GM21723 (cell line): ENCODE measurements at regions not wholly inside any gene's neighbourhood (a gene's known extent, or its start where the extent isn't known, plus 50 kb on each side); places are given as distances from the start of the nearest gene placed in this dataset.

Source experiments
- ATAC-seq: cut with Tn5 transposase; IDR thresholded peaks from one replicate; pipeline ENCODE4 v1.9.1; 2021; ENCODE audit warnings: mild to moderate bottlenecking, moderate library complexity; ENCODE audit not compliant: unreplicated experiment

GRCh38 chr2:193348055-193348454 lies 1153.3 kb upstream of the TMEFF2 start:
- no peak for ATAC-seq

DNA sequence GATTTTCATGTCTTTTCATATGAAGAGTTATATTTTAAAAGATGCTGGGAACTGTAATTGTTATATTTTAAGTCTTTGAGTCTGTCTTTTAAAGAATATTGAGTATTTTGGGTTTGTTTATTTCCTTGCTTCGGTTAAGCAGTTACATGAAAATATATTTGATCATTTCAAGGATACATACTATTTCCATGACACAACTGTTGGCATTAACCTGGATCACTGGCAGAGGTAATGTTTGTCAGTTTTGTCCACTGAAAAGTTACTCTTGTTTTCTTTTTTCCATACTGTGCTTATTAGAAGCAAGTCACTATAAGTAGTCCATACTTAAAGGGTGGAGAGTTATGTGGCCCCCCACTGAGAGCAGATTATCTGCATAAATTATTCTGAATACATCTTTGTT lies 1142.0 kb upstream of the TMEFF2 start:
- ATAC-seq, result no peak

DNA sequence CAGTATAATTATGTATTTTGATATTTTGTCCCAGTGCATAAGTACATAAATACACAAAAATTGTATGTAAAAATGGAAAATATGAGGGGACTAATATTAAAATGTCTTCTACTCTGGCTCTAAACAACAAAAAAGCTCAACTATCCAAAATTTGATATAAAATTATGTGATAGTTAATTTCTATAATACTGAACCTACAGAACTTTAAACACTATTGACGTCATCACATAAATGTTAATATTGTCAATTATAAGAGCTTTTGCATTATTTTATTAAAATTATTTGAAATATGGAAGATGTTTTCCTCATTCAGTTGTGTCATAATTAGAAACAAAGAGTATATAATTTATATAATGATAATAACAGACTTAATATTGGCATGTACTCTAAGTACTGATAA lies 1139.7 kb upstream of the TMEFF2 start:
- no peak for ATAC-seq

GRCh38 chr2:193333539-193333938 lies 1138.8 kb upstream of the TMEFF2 start:
- ATAC-seq, result no peak

- ATAC-seq, result no peak
Observed at GRCh38 chr2:193332941-193333340, 1138.2 kb upstream of the TMEFF2 start.

DNA sequence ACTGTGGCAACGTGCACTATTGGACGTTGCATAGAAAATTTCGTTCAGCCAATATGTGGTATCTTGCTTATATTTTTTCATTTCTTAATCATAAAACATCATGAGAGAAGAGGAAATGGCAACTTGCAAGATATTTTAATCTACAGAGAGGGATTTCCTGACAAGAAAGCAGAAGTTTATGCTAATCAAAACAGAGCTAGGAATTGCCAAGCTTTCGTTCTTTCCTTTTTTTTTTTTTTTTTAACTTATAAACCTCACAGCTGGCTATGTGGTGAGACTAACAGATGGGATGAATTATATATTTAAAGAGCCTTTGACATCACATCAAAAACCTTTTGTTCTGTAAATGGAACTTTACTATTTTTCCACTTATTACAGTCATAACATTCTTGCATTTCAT lies 1136.9 kb upstream of the TMEFF2 start:
- no peak for ATAC-seq

- no peak for ATAC-seq
Observed at GRCh38 chr2:193326296-193326695, 1131.6 kb upstream of the TMEFF2 start.

- no peak for ATAC-seq
Observed at GRCh38 chr2:193315428-193316091, 1120.8 kb upstream of the TMEFF2 start.

DNA sequence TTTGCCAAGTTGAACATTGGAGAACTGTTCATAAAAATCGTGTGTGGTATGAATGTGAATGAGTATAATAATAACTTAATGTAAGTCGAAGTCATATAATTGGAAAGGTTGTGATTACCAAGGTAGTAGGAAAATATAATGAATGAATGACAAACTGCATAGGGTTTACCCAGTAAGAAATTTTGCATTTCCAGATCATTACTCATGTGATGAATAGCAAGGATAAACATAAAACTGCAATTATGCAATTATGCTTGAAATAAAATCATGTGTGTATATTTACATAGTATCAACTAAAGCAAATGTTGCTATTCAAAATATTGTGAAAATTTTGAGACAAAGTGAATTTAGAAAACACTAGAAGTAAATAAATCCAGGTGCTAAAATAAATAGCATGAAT lies 1108.7 kb upstream of the TMEFF2 start:
- no peak for ATAC-seq

DNA sequence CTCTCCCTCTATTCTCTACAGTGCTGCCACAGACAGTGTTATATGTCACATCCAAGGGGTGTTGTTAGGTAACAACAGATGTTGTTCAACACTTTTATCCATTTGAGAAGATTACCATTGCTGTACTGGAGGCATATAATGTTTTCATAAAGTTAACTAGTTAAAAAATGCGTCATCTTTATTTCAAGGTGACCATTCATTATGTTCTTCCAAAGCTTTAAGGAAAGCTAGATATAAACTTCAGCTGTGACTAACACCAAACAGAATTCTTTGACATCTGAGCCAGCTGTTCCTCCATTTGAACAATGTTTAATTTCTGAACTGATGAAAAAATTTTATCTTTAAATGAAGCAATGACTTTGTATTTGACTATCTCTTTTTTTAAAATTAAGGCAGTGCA lies 1099.6 kb upstream of the TMEFF2 start:
- no peak for ATAC-seq

- ATAC-seq, result no peak
Observed at GRCh38 chr2:193279361-193279760, 1084.6 kb upstream of the TMEFF2 start.

DNA sequence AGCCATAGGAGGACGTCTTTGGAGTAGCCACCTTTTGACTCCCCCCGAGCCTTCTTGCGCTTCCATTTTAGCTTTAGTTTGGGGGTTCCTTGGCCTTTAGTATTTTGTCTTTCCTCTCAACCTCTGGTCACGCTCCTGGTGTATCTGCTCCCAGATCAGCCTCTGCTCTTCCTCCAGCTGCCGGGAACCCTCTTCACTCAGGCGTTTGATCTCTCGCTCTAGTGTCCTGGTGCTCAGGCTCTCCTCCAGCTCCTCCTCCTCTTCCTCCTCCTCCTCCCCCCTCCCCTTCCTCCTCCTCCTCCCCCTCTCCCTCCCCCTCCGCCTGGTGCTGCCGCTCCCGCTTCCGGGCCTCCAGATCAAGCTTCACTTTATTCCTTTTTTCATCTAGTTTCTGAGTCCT lies 1082.3 kb upstream of the TMEFF2 start:
- no peak for ATAC-seq

- no peak for ATAC-seq
Observed at GRCh38 chr2:193276560-193276959, 1081.8 kb upstream of the TMEFF2 start.

GRCh38 chr2:193276069-193276468 lies 1081.3 kb upstream of the TMEFF2 start:
- ATAC-seq, result no peak

DNA sequence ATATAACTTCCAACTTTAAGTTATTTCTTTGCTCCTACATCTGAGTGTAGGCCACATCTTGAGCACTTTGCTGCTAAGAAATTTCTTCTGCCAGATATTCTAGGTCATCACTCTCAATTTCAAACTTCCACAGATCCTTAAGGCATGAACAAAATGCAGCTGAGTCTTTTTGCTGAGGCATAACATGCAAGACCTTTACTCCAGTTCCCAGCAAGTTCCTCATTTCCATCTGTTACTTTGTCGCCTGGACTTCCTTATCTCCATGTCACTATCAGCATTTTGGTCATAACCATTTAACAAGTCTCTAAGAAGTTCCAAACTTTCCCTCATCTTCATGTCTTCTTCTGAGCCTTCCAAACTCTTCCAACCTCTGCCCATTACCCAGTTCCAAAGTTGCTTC lies 1077.3 kb upstream of the TMEFF2 start:
- ATAC-seq, result no peak

- ATAC-seq, result no peak
Observed at GRCh38 chr2:193270816-193271215, 1076.1 kb upstream of the TMEFF2 start.

GRCh38 chr2:193267496-193268002 lies 1072.8 kb upstream of the TMEFF2 start:
- ATAC-seq, result no peak

- no peak for ATAC-seq
Observed at GRCh38 chr2:193253014-193253530, 1058.3 kb upstream of the TMEFF2 start.

GRCh38 chr2:193251909-193252308 lies 1057.2 kb upstream of the TMEFF2 start:
- ATAC-seq, result no peak

DNA sequence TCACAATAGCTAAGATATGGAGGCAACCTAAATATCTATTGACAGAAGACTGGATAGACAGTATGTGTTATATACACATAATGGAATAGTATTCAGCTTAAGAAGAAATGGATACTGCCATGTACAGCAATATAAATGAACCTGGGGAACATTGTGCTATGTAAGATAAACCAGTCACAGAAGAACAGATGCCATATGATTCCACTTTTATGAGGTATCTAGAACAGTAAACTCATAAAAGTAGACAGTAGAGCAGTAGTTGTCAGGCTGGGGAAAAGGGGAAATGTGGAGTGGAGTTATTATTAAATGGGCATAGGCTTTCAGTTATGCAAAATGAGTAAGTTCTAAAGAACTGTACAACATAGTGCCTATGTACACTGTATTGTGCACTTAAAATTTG lies 1055.7 kb upstream of the TMEFF2 start:
- ATAC-seq, result no peak

- peak; percentile 82 for ATAC-seq
Observed at GRCh38 chr2:193240752-193241151, 1046.0 kb upstream of the TMEFF2 start.

- no peak for ATAC-seq
Observed at GRCh38 chr2:193231634-193232033, 1036.9 kb upstream of the TMEFF2 start.

DNA sequence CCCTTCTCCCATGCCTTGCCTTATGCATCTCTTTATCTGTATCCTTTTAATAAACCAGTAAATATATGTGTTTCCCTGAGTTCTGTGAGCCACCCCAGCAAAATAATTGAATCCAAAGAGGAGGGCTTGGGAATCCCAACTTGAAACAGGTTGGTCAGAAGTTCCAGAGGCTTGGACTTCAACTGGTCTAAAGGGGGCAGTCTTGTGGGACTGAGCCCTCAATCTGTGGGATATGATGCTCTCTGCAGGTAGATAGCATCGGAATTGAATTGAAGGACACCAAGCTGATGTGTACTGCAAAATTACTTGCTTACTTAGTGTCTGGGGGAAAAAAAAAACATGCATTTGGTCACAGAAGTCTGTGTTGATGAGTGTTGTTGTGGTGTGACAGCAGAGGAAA lies 1033.5 kb upstream of the TMEFF2 start:
- ATAC-seq, result no peak
